ENCODE measurements at regions not wholly inside any gene's neighbourhood (a gene's known extent, or its start where the extent isn't known, plus 50 kb on each side); places are given as distances from the start of the nearest gene placed in this dataset.
"Not testable (repeated sequence)": the region's sequence is repeated elsewhere in the genome, so short reads cannot be mapped to it uniquely, and the experiment has no call there.

GRCh38 chr4:190118519-190118918, 54.2 kb downstream of the DBET start:
- in situ Hi-C loops (cut with HindIII; ENCODE audit: low sequenced_read_pairs); DNase-seq (ENCODE audit: low read depth, low spot score); H3K4me3 ChIP-seq (ENCODE audit: low read depth, low read length): not testable (repeated sequence)

- in situ Hi-C loops (cut with HindIII; ENCODE audit: low sequenced_read_pairs); H3K4me3 ChIP-seq (ENCODE audit: low read depth, low read length); DNase-seq (ENCODE audit: low read depth, low spot score): not testable (repeated sequence)
Measured at GRCh38 chr4:190119474-190119873, 54.1 kb upstream of the DUX4 start.

GRCh38 chr4:190120111-190120514, 53.5 kb upstream of the DUX4 start:
- H3K4me3 ChIP-seq (ENCODE audit: low read depth, low read length); DNase-seq (ENCODE audit: low read depth, low spot score); in situ Hi-C loops (cut with HindIII; ENCODE audit: low sequenced_read_pairs): not testable (repeated sequence)

GRCh38 chr4:190120537-190121001, 53.0 kb upstream of the DUX4 start:
- in situ Hi-C loops (cut with HindIII; ENCODE audit: low sequenced_read_pairs); H3K4me3 ChIP-seq (ENCODE audit: low read depth, low read length); DNase-seq (ENCODE audit: low read depth, low spot score): not testable (repeated sequence)
- peak; percentile 19 for TF ChIP-seq CTCF (IDR thresholded peaks at IDR 0.05; ENCODE audit: low read depth, low read length)

GRCh38 chr4:190121076-190121671, 52.4 kb upstream of the DUX4 start:
- H3K4me3 ChIP-seq (ENCODE audit: low read depth, low read length); DNase-seq (ENCODE audit: low read depth, low spot score); in situ Hi-C loops (cut with HindIII; ENCODE audit: low sequenced_read_pairs): not testable (repeated sequence)

- no peak for DNase-seq (ENCODE audit: low read depth, low spot score)
- in situ Hi-C loops (cut with HindIII; ENCODE audit: low sequenced_read_pairs) = no loop called here
- H3K4me3 ChIP-seq (ENCODE audit: low read depth, low read length) = no peak overlapping the region
- no peak for TF ChIP-seq CTCF (IDR thresholded peaks at IDR 0.05; ENCODE audit: low read depth, low read length)
Measured at GRCh38 chr4:190121759-190122158, 51.8 kb upstream of the DUX4 start.

- H3K4me3 ChIP-seq (ENCODE audit: low read depth, low read length); DNase-seq (ENCODE audit: low read depth, low spot score); in situ Hi-C loops (cut with HindIII; ENCODE audit: low sequenced_read_pairs): not testable (repeated sequence)
Measured at GRCh38 chr4:190122161-190123142, 51.1 kb upstream of the DUX4 start.

All from astrocyte of the spinal cord (primary cell).